Mesothelial cell of epicardium (in vitro differentiated cells): ENCODE measurements at regions not wholly inside any gene's neighbourhood (a gene's known extent, or its start where the extent isn't known, plus 50 kb on each side); places are given as distances from the start of the nearest gene placed in this dataset.

Experiments used
- DNase-seq, 2 experiments: peaks; one replicate each; pipeline ENCODE4 v3.0.0; 2021; ENCODE audit warnings: low spot score in 2 of 2; ENCODE audit not compliant: unreplicated experiment in 2 of 2
- H3K27ac Mint-ChIP-seq: 2 replicates; pipeline ENCODE4 v1.8.0; 2021; ENCODE audit warnings: mixed read lengths
- H3K27me3 Mint-ChIP-seq: 2 replicates; pipeline ENCODE4 v1.8.0; 2021; ENCODE audit warnings: low read depth, mixed read lengths
- H3K36me3 Mint-ChIP-seq: 2 replicates; pipeline ENCODE4 v1.8.0; 2021; ENCODE audit warnings: mixed read lengths
- H3K4me1 Mint-ChIP-seq: 2 replicates; pipeline ENCODE4 v1.8.0; 2021; ENCODE audit warnings: mixed read lengths
- H3K4me3 Mint-ChIP-seq: 2 replicates; pipeline ENCODE4 v1.8.0; 2021; ENCODE audit warnings: mild to moderate bottlenecking, moderate library complexity, mixed read lengths
- H3K9me3 Mint-ChIP-seq: 2 replicates; pipeline ENCODE4 v1.8.0; 2021; ENCODE audit warnings: mixed read lengths
- CTCF ChIP-seq: fragments of 200-600 bp; sonication (generic); IDR thresholded peaks from one replicate; pipeline ENCODE4 v1.5.0; 2021; ENCODE audit warnings: antibody characterized with exemption; ENCODE audit not compliant: unreplicated experiment

- Mint-ChIP-seq H3K4me3 (no peak overlapping the region), H3K36me3 (peaks cover 7% of the 10 kb centered on the region), H3K4me1 (no peaks in the 10 kb centered on the region), H3K9me3 (peaks cover 36% of the 10 kb centered on the region), H3K27ac (no peak overlapping the region), H3K27me3 (no peaks in the 10 kb centered on the region)
- TF ChIP-seq CTCF: no peak
- DNase-seq: no peak
These were observed 812.0 kb downstream of the DACH1 start for GRCh38 chr13:71055047-71055446.

- no peaks in the 10 kb centered on the region for H3K4me1 Mint-ChIP-seq
- DNase-seq: no peak
- peaks cover 36% of the 10 kb centered on the region for H3K9me3 Mint-ChIP-seq
- peaks cover 7% of the 10 kb centered on the region for H3K36me3 Mint-ChIP-seq
- no peak overlapping the region for H3K27ac Mint-ChIP-seq
- TF ChIP-seq CTCF: no peak
- H3K27me3 Mint-ChIP-seq: no peaks in the 10 kb centered on the region
- no peak overlapping the region for H3K4me3 Mint-ChIP-seq
These were observed 812.6 kb downstream of the DACH1 start for GRCh38 chr13:71054358-71054757.

- H3K4me3 Mint-ChIP-seq: no peak overlapping the region
These were observed 815.4 kb downstream of the DACH1 start for GRCh38 chr13:71051573-71051972.

GRCh38 chr13:71046360-71047079 is 820.5 kb downstream of the DACH1 start:
- TF ChIP-seq CTCF: no peak
- DNase-seq: no peak
- no peak overlapping the region for H3K27ac Mint-ChIP-seq
- H3K4me1 Mint-ChIP-seq: peaks cover 2% of the 10 kb centered on the region
- H3K27me3 Mint-ChIP-seq: no peaks in the 10 kb centered on the region
- no peaks in the 10 kb centered on the region for H3K36me3 Mint-ChIP-seq
- H3K4me3 Mint-ChIP-seq: no peak overlapping the region
- H3K9me3 Mint-ChIP-seq: no peaks in the 10 kb centered on the region

More at GRCh38 chr13:71051573-71051972, 815.4 kb downstream of the DACH1 start:
- no peaks in the 10 kb centered on the region for H3K4me1 Mint-ChIP-seq
- H3K27me3 Mint-ChIP-seq: no peaks in the 10 kb centered on the region
- peaks cover 7% of the 10 kb centered on the region for H3K36me3 Mint-ChIP-seq
- no peak for TF ChIP-seq CTCF
- H3K27ac Mint-ChIP-seq: no peak overlapping the region
- no peak for DNase-seq
- peaks cover 36% of the 10 kb centered on the region for H3K9me3 Mint-ChIP-seq

GRCh38 chr13:71045101-71045500 is 821.9 kb downstream of the DACH1 start:
- Mint-ChIP-seq H3K4me1 (peaks cover 7% of the 10 kb centered on the region), H3K9me3 (no peaks in the 10 kb centered on the region), H3K27me3 (no peaks in the 10 kb centered on the region), H3K36me3 (no peaks in the 10 kb centered on the region), H3K27ac (no peak overlapping the region), H3K4me3 (no peak overlapping the region)
- no peak for TF ChIP-seq CTCF
- DNase-seq: no peak
